HAP-1 (cell line): ENCODE measurements at regions not wholly inside any gene's neighbourhood (a gene's known extent, or its start where the extent isn't known, plus 50 kb on each side); places are given as distances from the start of the nearest gene placed in this dataset.

ENCODE experiments used
- DNase-seq, 2 experiments: peaks; one replicate each; pipeline ENCODE4 v3.0.0-alpha.2; 2016 to 2020; ENCODE audit warnings: low spot score in 2 of 2
- H3K27me3 ChIP-seq: fragments of 250-450 bp; sonication (Bioruptor Pico); 2 replicates; pipeline ENCODE4 v1.5.1; 2020; ENCODE audit warnings: low read depth, mild to moderate bottlenecking, moderate library complexity
- H3K36me3 ChIP-seq: fragments of 250-450 bp; sonication (Bioruptor Pico); replicated peaks from 2 replicates; pipeline ENCODE4 v1.5.1; 2020; ENCODE audit warnings: mild to moderate bottlenecking
- H3K4me1 ChIP-seq: fragments of 250-450 bp; sonication (Bioruptor Pico); 2 replicates; pipeline ENCODE4 v1.5.1; 2020; ENCODE audit warnings: mild to moderate bottlenecking
- H3K4me3 ChIP-seq: fragments of 250-450 bp; sonication (Bioruptor Pico); 2 replicates; pipeline ENCODE4 v1.5.1; 2020; ENCODE audit warnings: mild to moderate bottlenecking, moderate library complexity
- H3K9me3 ChIP-seq: fragments of 250-450 bp; sonication (Bioruptor Pico); 2 replicates; pipeline ENCODE4 v1.5.1; 2020; ENCODE audit warnings: mild to moderate bottlenecking, moderate library complexity
- in situ Hi-C: fragments of 300-500 bp; cut with MboI; formaldehyde crosslinking; loops from 3 replicates; pipeline ENCODE4 v1.14.3; 2020; ENCODE audit warnings: low sequenced_read_pairs, inconsistent platforms, mixed read lengths

- Histone ChIP-seq H3K4me1 (no peaks in the 10 kb centered on the region), H3K4me3 (no peak overlapping the region), H3K27me3 (no peaks in the 10 kb centered on the region), H3K9me3 (no peaks in the 10 kb centered on the region; the same call in 1 of the 2 replicates), H3K36me3 (no peaks in the 10 kb centered on the region)
- in situ Hi-C loops, result no loop called here
- no peak for DNase-seq
Observed at GRCh38 chr13:30850204-30850866, 55.7 kb upstream of the MEDAG start.

GRCh38 chr13:30850867-30851211 lies 55.2 kb upstream of the MEDAG start:
- Histone ChIP-seq H3K27me3 (no peaks in the 10 kb centered on the region), H3K4me1 (no peaks in the 10 kb centered on the region), H3K4me3 (no peak overlapping the region), H3K36me3 (no peaks in the 10 kb centered on the region), H3K9me3 (no peaks in the 10 kb centered on the region; the same call in 1 of the 2 replicates)
- in situ Hi-C loops, result no loop called here
- DNase-seq, result no peak

DNA sequence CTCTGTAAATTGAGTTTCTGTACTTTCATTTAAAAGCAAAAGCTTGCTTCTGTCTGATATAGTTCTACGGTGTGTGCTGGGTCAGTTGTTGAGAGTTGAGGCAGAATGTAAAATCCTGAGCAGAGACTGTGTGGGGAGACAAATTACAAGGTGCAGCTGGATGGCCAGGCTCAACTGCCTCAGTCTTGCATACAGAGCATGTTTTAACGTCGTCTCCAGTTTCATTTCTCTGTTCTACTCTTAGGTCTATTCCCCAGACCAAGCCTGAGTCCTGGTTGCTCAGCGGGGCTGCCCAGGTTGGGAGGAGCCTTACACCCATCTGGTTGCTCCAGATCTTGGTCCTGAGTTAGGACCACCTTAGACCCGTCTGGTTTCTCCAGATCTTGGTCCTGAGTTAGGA lies 54.4 kb upstream of the MEDAG start:
- in situ Hi-C loops, result no loop called here
- Histone ChIP-seq H3K9me3 (no peaks in the 10 kb centered on the region; the same call in 1 of the 2 replicates), H3K27me3 (no peaks in the 10 kb centered on the region), H3K4me1 (no peaks in the 10 kb centered on the region), H3K4me3 (no peak overlapping the region), H3K36me3 (no peaks in the 10 kb centered on the region)
- no peak for DNase-seq

DNA sequence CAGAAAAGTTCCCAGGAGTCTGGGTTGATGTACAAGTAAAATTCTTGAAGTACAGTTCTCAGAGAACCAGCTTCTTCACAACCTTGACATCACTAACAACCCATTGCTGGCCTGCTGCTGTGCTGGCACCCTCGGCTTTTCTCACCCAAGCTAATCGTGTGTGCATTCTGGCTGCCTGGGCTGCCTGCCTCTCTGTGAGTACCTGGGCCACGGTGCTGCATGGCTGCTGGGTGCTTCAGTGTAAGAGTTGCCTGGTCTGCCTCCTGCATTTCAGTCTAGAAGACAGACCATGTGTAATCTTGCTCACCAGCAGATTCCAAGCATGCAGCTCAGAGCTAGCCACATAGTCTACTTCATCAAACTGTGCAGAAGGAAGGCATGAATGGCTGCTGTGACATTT lies 50.5 kb upstream of the MEDAG start:
- Histone ChIP-seq H3K4me3 (no peak overlapping the region), H3K27me3 (no peaks in the 10 kb centered on the region), H3K4me1 (no peaks in the 10 kb centered on the region), H3K36me3 (no peaks in the 10 kb centered on the region), H3K9me3 (no peaks in the 10 kb centered on the region; the same call in 1 of the 2 replicates)
- in situ Hi-C loops, result no loop called here
- no peak for DNase-seq

GRCh38 chr13:30856005-30856790 lies 49.9 kb upstream of the MEDAG start:
- no peak for DNase-seq
- no peaks in the 10 kb centered on the region for H3K36me3 ChIP-seq
- no peaks in the 10 kb centered on the region for H3K27me3 ChIP-seq
- in situ Hi-C loops, result no loop called here
- H3K9me3 ChIP-seq, result no peaks in the 10 kb centered on the region; the same call in 1 of the 2 replicates
- H3K4me3 ChIP-seq, result no peak overlapping the region
- no peaks in the 10 kb centered on the region for H3K4me1 ChIP-seq
